Neural cell (in vitro differentiated cells): ENCODE measurements at regions not wholly inside any gene's neighbourhood (a gene's known extent, or its start where the extent isn't known, plus 50 kb on each side); places are given as distances from the start of the nearest gene placed in this dataset.
"Not testable (repeated sequence)": the region's sequence is repeated elsewhere in the genome, so short reads cannot be mapped to it uniquely, and the experiment has no call there.

Experiments used
- H2AFZ ChIP-seq: fragments of 200-600, 300-800 bp; sonication (generic), shearing (Covaris generic); 2 replicates; pipeline ENCODE4 v1.6.0; 2014; ENCODE audit warnings: low read depth, mild to moderate bottlenecking, antibody characterized with exemption, low read length, moderate library complexity
- H3F3A ChIP-seq: fragments of 200-600 bp; shearing (Covaris generic); 2 replicates; pipeline ENCODE4 v1.6.1; 2016; ENCODE audit warnings: mild to moderate bottlenecking, moderate library complexity, mixed read lengths, antibody characterized with exemption, low read length; ENCODE audit not compliant: insufficient read depth, poor library complexity, severe bottlenecking
- H3K27ac ChIP-seq: fragments of 200-600, 300-800 bp; sonication (generic), shearing (Covaris generic); 2 replicates; pipeline ENCODE4 v1.5.1; 2014; ENCODE audit warnings: mild to moderate bottlenecking, low read length, moderate library complexity
- H3K27me3 ChIP-seq: fragments of 300-800, 200-600 bp; sonication (generic), shearing (Covaris generic); 2 replicates; pipeline ENCODE4 v1.6.0; 2014; ENCODE audit warnings: mild to moderate bottlenecking, low read depth, low read length, moderate library complexity; ENCODE audit not compliant: insufficient read depth
- H3K36me3 ChIP-seq: fragments of 300-800, 200-600 bp; sonication (generic), shearing (Covaris generic); 2 replicates; pipeline ENCODE4 v1.5.1; 2014; ENCODE audit warnings: mild to moderate bottlenecking, antibody characterized with exemption, low read length, moderate library complexity; ENCODE audit not compliant: insufficient read depth
- H3K4me2 ChIP-seq: fragments of 300-800, 200-600 bp; sonication (generic), shearing (Covaris generic); 2 replicates; pipeline ENCODE4 v1.6.0; 2014; ENCODE audit warnings: mild to moderate bottlenecking, low read length
- H3K4me3 ChIP-seq: fragments of 300-800, 200-600 bp; sonication (generic), shearing (Covaris generic); 2 replicates; pipeline ENCODE4 v1.5.1; 2014; ENCODE audit warnings: mild to moderate bottlenecking, low read length, moderate library complexity
- H3K79me2 ChIP-seq: fragments of 200-600 bp; shearing (Covaris generic); replicated peaks from 2 replicates; pipeline ENCODE4 v1.6.0; 2014; ENCODE audit warnings: mild to moderate bottlenecking, low read length, moderate library complexity; ENCODE audit not compliant: insufficient read depth
- H3K9ac ChIP-seq: fragments of 300-800, 200-600 bp; sonication (generic), shearing (Covaris generic); 2 replicates; pipeline ENCODE4 v1.6.1; 2016; ENCODE audit warnings: mild to moderate bottlenecking, low read length, mixed read lengths
- H3K9me2 ChIP-seq: fragments of 200-600 bp; shearing (Covaris generic); 2 replicates; pipeline ENCODE4 v1.6.1; 2016; ENCODE audit warnings: mild to moderate bottlenecking, low read length, mixed read lengths; ENCODE audit not compliant: insufficient read depth
- H3K9me3 ChIP-seq: fragments of 200-600, 300-800 bp; sonication (generic), shearing (Covaris generic); 2 replicates; pipeline ENCODE4 v1.6.1; 2016; ENCODE audit warnings: mild to moderate bottlenecking, mixed run types, low read length, moderate library complexity, mixed read lengths
- H4K20me1 ChIP-seq: fragments of 200-600 bp; shearing (Covaris generic); 2 replicates; pipeline ENCODE4 v1.6.1; 2016; ENCODE audit warnings: mild to moderate bottlenecking, mixed run types; ENCODE audit not compliant: insufficient read depth
- EP300 ChIP-seq: fragments of 450-650 bp; conservative IDR thresholded peaks from 2 replicates; pipeline ENCODE4 v1.6.1; 2014; ENCODE audit warnings: antibody characterized with exemption, mild to moderate bottlenecking, moderate library complexity; ENCODE audit not compliant: poor library complexity, severe bottlenecking
- EZH2 ChIP-seq: fragments of 200-600, 300-800 bp; shearing (Covaris generic), sonication (generic); IDR thresholded peaks from 2 replicates; pipeline ENCODE4 v1.6.1; 2014; ENCODE audit warnings: antibody characterized with exemption, low read length, borderline replicate concordance, mild to moderate bottlenecking; ENCODE audit not compliant: insufficient read depth, poor library complexity, severe bottlenecking
- MXI1 ChIP-seq: fragments of 450-650 bp; conservative IDR thresholded peaks from 2 replicates; pipeline ENCODE4 v1.6.1; 2014; ENCODE audit warnings: antibody characterized with exemption, mild to moderate bottlenecking; ENCODE audit not compliant: poor library complexity, severe bottlenecking
- POLR2AphosphoS5 ChIP-seq: IDR thresholded peaks from 2 replicates; pipeline ENCODE4 v1.6.1; 2012
- RAD21 ChIP-seq: fragments of 450-650 bp; conservative IDR thresholded peaks from 2 replicates; pipeline ENCODE4 v1.6.1; 2014; ENCODE audit warnings: antibody characterized with exemption, mild to moderate bottlenecking, moderate library complexity
- SMC3 ChIP-seq: fragments of 450-650 bp; conservative IDR thresholded peaks from 2 replicates; pipeline ENCODE4 v1.6.1; 2014; ENCODE audit warnings: antibody characterized with exemption, mild to moderate bottlenecking, moderate library complexity; ENCODE audit not compliant: poor library complexity
- TAF1 ChIP-seq: IDR thresholded peaks from 2 replicates; pipeline ENCODE4 v1.6.1; 2012; ENCODE audit warnings: low read depth
- TF ChIP-seq, protein P1 (sequence below): fragments of 450-650 bp; IDR thresholded peaks from 2 replicates; pipeline ENCODE4 v1.5.1; 2014; ENCODE audit warnings: antibody characterized with exemption, mild to moderate bottlenecking, moderate library complexity; ENCODE audit not compliant: poor library complexity, severe bottlenecking
- TF ChIP-seq, protein P2 (sequence below): IDR thresholded peaks from 2 replicates; pipeline ENCODE4 v1.6.1; 2012; ENCODE audit warnings: borderline replicate concordance

DNA sequence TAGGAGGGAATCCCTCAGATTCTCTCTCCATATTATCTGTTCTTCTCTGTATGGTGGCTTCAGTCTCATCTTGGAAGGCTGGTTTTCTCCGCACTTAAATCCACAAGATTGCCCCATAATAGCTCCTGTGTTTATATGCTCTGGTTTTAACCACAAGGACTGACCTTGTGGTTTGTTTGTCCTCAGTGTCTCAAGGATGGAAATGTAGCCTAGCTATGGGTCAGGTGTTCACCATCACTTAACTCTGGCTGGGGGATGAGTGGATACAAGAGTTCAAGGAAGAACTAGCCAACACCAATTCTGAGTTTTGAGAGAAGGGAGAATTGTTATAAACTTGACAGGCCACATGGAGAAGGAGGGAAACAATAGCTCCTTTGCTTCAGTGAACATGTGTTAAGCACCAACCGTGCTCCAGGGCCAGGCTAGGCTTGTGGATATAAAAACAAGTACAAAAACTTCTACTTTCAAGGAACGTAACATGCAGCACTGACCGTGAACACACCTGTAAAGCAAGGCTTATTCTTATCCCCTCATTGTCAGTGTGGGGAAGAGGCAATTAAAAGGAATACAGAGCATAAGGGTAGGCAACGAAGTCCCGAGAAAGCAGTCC lies 75.6 kb upstream of the VLDLR start:
- H2AFZ ChIP-seq = no peak overlapping the region
- H3K9me2 ChIP-seq = no peaks in the 10 kb centered on the region
- TF ChIP-seq POLR2AphosphoS5 = no peak
- no peak for TF ChIP-seq MXI1
- TF ChIP-seq, protein P1, sequence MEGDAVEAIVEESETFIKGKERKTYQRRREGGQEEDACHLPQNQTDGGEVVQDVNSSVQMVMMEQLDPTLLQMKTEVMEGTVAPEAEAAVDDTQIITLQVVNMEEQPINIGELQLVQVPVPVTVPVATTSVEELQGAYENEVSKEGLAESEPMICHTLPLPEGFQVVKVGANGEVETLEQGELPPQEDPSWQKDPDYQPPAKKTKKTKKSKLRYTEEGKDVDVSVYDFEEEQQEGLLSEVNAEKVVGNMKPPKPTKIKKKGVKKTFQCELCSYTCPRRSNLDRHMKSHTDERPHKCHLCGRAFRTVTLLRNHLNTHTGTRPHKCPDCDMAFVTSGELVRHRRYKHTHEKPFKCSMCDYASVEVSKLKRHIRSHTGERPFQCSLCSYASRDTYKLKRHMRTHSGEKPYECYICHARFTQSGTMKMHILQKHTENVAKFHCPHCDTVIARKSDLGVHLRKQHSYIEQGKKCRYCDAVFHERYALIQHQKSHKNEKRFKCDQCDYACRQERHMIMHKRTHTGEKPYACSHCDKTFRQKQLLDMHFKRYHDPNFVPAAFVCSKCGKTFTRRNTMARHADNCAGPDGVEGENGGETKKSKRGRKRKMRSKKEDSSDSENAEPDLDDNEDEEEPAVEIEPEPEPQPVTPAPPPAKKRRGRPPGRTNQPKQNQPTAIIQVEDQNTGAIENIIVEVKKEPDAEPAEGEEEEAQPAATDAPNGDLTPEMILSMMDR = no peak
- no peak for TF ChIP-seq EZH2
- no peak for TF ChIP-seq SMC3
- no peak for TF ChIP-seq TAF1
- TF ChIP-seq EP300 = no peak
- TF ChIP-seq, protein P2, sequence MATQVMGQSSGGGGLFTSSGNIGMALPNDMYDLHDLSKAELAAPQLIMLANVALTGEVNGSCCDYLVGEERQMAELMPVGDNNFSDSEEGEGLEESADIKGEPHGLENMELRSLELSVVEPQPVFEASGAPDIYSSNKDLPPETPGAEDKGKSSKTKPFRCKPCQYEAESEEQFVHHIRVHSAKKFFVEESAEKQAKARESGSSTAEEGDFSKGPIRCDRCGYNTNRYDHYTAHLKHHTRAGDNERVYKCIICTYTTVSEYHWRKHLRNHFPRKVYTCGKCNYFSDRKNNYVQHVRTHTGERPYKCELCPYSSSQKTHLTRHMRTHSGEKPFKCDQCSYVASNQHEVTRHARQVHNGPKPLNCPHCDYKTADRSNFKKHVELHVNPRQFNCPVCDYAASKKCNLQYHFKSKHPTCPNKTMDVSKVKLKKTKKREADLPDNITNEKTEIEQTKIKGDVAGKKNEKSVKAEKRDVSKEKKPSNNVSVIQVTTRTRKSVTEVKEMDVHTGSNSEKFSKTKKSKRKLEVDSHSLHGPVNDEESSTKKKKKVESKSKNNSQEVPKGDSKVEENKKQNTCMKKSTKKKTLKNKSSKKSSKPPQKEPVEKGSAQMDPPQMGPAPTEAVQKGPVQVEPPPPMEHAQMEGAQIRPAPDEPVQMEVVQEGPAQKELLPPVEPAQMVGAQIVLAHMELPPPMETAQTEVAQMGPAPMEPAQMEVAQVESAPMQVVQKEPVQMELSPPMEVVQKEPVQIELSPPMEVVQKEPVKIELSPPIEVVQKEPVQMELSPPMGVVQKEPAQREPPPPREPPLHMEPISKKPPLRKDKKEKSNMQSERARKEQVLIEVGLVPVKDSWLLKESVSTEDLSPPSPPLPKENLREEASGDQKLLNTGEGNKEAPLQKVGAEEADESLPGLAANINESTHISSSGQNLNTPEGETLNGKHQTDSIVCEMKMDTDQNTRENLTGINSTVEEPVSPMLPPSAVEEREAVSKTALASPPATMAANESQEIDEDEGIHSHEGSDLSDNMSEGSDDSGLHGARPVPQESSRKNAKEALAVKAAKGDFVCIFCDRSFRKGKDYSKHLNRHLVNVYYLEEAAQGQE = no peak
- TF ChIP-seq RAD21 = no peak
- H4K20me1 ChIP-seq = no peaks in the 10 kb centered on the region
- no peak overlapping the region for H3K4me3 ChIP-seq
- H3F3A ChIP-seq = no peaks in the 10 kb centered on the region
- H3K9ac ChIP-seq = no peak overlapping the region
- no peak overlapping the region for H3K27ac ChIP-seq
- H3K79me2 ChIP-seq = no peaks in the 10 kb centered on the region
- H3K27me3 ChIP-seq = no peaks in the 10 kb centered on the region
- no peaks in the 10 kb centered on the region for H3K9me3 ChIP-seq
- H3K4me2 ChIP-seq = no peak overlapping the region
- H3K36me3 ChIP-seq = no peaks in the 10 kb centered on the region

DNA sequence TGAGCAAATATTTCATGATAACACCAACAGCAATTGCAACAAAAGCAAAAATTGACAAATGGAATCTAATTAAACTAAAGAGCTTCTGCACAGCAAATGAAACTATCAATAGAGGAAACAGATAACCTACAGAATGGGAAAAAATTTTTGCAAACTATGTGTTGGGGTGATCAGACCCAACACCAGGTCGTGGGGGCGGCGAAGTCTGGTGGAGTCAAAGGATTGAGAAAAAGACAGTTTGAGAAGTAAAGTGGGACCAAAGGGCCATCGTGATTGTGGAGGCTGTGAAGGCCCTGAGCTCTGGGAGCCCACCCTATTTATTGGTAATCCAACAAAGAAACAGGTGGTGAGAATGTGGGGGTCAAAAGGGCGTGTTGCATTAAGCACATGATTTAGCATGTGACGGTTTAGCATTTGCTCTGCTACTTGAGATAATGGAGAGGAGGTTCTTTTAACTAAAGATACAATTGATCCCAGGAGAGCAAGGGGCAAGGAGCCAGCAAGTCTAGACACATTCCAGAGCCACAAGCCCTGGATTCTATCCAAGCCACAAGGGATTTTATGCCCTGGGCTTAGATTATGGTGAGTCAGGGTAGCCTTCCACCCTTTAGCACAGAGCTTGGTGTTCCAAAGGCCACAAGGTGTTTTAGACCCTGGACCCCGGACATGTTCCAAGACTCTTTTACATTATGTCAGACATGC lies 65.5 kb upstream of the VLDLR start:
- H3K9me2 ChIP-seq, H3F3A ChIP-seq, H3K27ac ChIP-seq, H3K9me3 ChIP-seq, H3K9ac ChIP-seq, H3K36me3 ChIP-seq, H4K20me1 ChIP-seq, H3K4me3 ChIP-seq, H2AFZ ChIP-seq, H3K79me2 ChIP-seq, H3K27me3 ChIP-seq, H3K4me2 ChIP-seq: not testable (repeated sequence)
